ENCODE measurements at regions not wholly inside any gene's neighbourhood (a gene's known extent, or its start where the extent isn't known, plus 50 kb on each side); places are given as distances from the start of the nearest gene placed in this dataset.

DNA sequence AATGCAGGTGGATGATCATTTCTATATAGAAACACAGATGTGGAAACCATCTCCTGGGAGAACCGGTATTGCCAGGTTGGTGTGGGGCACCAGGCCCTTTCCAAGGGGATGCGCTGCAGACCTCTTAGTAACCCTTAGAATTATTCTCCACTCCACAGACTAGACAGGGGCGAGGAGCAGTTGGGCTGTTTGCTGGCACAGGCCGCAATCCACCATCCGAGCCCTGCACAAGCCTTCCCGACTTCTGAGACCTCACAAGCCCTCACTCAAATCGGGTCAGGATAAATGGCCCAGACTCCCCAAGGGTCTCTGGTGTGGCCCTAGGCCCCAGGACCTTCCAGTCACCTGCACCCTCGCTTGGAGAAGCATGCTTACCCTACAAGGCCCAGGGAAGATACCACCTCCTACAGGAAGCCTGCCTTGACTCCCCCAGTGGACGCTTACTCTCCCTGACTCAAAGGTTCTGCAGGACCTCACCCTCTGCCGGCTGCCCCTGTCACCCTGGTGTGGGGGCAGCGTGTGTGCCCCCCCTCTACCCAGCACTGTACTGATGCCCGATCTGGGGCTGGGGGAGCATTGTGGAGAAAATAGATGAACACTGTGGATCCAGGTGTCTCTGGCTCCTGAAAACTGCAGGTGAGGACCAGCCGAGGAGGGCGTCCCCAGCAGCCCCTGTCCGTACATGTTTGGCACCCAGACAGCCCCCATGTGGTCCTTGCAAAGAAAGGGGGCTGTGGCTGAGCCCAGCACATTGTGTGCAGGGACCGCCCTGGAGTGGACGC lies 49.8 kb upstream of the ACSF3 start:
- Histone ChIP-seq H3K27ac (ENCODE audit: insufficient read depth, low read length, poor library complexity, severe bottlenecking) (no peak overlapping the region), H3K4me1 (ENCODE audit: control insufficient read depth, insufficient read depth, low read length, poor library complexity, severe bottlenecking) (no peaks in the 10 kb centered on the region), H3K36me3 (ENCODE audit: control insufficient read depth, insufficient read depth, low read length) (no peaks in the 10 kb centered on the region), H3K27me3 (replicated peaks; ENCODE audit: control insufficient read depth, insufficient read depth, low read length, poor library complexity, severe bottlenecking) (no peaks in the 10 kb centered on the region), H3K4me3 (ENCODE audit: insufficient read depth, low read depth, low read length, poor library complexity, severe bottlenecking) (no peak overlapping the region), H3K9me3 (ENCODE audit: control insufficient read depth, low read length) (no peaks in the 10 kb centered on the region)
- DNase-seq: no peak
